GM23248 (cell line): ENCODE measurements at regions not wholly inside any gene's neighbourhood (a gene's known extent, or its start where the extent isn't known, plus 50 kb on each side); places are given as distances from the start of the nearest gene placed in this dataset.

Experiments used
- EZH2 ChIP-seq: fragments of 200-600 bp; sonication (generic); IDR thresholded peaks from 2 replicates; pipeline ENCODE4 v1.6.1; 2018; ENCODE audit warnings: antibody characterized with exemption, mild to moderate bottlenecking; ENCODE audit not compliant: insufficient read depth, poor library complexity, severe bottlenecking
- EZH2phosphoT487 ChIP-seq: fragments of 200-600 bp; sonication (generic); IDR thresholded peaks from 2 replicates; pipeline ENCODE4 v1.6.1; 2018; ENCODE audit warnings: antibody characterized with exemption, moderate library complexity, mild to moderate bottlenecking, low read depth; ENCODE audit not compliant: insufficient read depth

GRCh38 chr9:95666785-95667155 lies 150.0 kb upstream of the PTCH1 start:
- TF ChIP-seq EZH2 (no peak), EZH2phosphoT487 (no peak)
